HCT116 (cell line): ENCODE measurements at regions not wholly inside any gene's neighbourhood (a gene's known extent, or its start where the extent isn't known, plus 50 kb on each side); places are given as distances from the start of the nearest gene placed in this dataset.

Experiments used
- ATAC-seq: fragments of 200-7000 bp; cut with Tn5 transposase; 2 replicates; pipeline ENCODE4 v1.9.1; 2020; ENCODE audit warnings: mild to moderate bottlenecking, moderate library complexity
- BruUV-seq: library from RNA; stranded (reverse); fragments of 400-500 nt; replicated peaks from 2 replicates; lab custom pipeline; 2021; lab: Mats Ljungman, UMichigan
- CTCF ChIA-PET: fragments of 300-600 bp; sonication (Branson Sonifier 250); formaldehyde crosslinking; loops from one replicate; lab custom pipeline; 2021; ENCODE audit warnings: antibody characterized with exemption; lab: Charles Lee
- POLR2A ChIA-PET: fragments of 300-600, 350-600 bp; sonication (Branson Sonifier 250); formaldehyde crosslinking; loops from one replicate; lab custom pipeline; 2021; ENCODE audit warnings: antibody characterized with exemption; lab: Charles Lee
- RAD21 ChIA-PET, 2 experiments: fragments of 300-600 bp; sonication (Branson Sonifier 250); formaldehyde crosslinking; loops; one replicate each; lab custom pipeline; 2023; ENCODE audit warnings: low total read pairs in 2 of 2; ENCODE audit not compliant: uncharacterized antibody in 2 of 2, unreplicated experiment in 2 of 2, low non-redundant PET in 1 of 2; lab: Charles Lee
- DNase-seq: peaks from one replicate; pipeline ENCODE4 v3.0.0-alpha.2; 2010; ENCODE audit warnings: low read depth, low spot score
- H2AFZ ChIP-seq: fragments of 200-600 bp; shearing (Covaris generic), sonication (generic); 2 replicates; pipeline ENCODE4 v1.6.1; 2017; ENCODE audit warnings: low read depth, mixed run types, mixed read lengths, antibody characterized with exemption, low read length; ENCODE audit not compliant: poor library complexity, severe bottlenecking
- H3K27ac ChIP-seq: 2 replicates; pipeline ENCODE4 v1.5.1; 2012; ENCODE audit warnings: low read depth, low read length
- H3K27me3 ChIP-seq: fragments of 200-600 bp; sonication (generic); 2 replicates; pipeline ENCODE4 v1.6.1; 2016; ENCODE audit warnings: mixed run types, low read length, mixed read lengths; ENCODE audit not compliant: insufficient read depth
- H3K36me3 ChIP-seq, 2 experiments: fragments of 200-500 bp in 1 of 2; fragments of 200-600 bp in 1 of 2; sonication (Bioruptor generic) in 1 of 2; sonication (generic) in 1 of 2; 2 replicates each; pipeline versions ENCODE4 v1.5.1 to v1.6.1; 2014 to 2016; ENCODE audit warnings: low read length in 2 of 2, inconsistent platforms in 1 of 2, mixed read lengths in 1 of 2, mixed run types in 1 of 2; ENCODE audit not compliant: insufficient read depth in 2 of 2, control insufficient read depth in 1 of 2
- H3K4me1 ChIP-seq, 2 experiments: fragments of 200-600 bp in 1 of 2; sonication (generic) in 1 of 2; 2 replicates each; pipeline versions ENCODE4 v1.5.1 to v1.6.1; 2012 to 2017; ENCODE audit warnings: low read length in 2 of 2, inconsistent platforms in 1 of 2, mild to moderate bottlenecking in 1 of 2, mixed read lengths in 1 of 2, mixed run types in 1 of 2, moderate library complexity in 1 of 2; ENCODE audit not compliant: insufficient read depth in 2 of 2, control insufficient read depth in 1 of 2
- H3K4me2 ChIP-seq: fragments of 200-600 bp; sonication (generic); 2 replicates; pipeline ENCODE4 v1.6.1; 2017; ENCODE audit warnings: mixed run types, low read length, mixed read lengths
- H3K4me3 ChIP-seq, 2 experiments: fragments of 200-600 bp in 1 of 2; sonication (generic) in 1 of 2; replicated peaks in 1 of 2; 2 replicates each; pipeline ENCODE4 v1.5.1; 2011 to 2016; ENCODE audit warnings: low read length in 2 of 2, control low read depth in 1 of 2, low read depth in 1 of 2, mild to moderate bottlenecking in 1 of 2, mixed read lengths in 1 of 2, mixed run types in 1 of 2
- H3K79me2 ChIP-seq: fragments of 200-600 bp; sonication (generic); 2 replicates; pipeline ENCODE4 v1.6.1; 2017; ENCODE audit warnings: mild to moderate bottlenecking, mixed run types, low read length, moderate library complexity, mixed read lengths; ENCODE audit not compliant: insufficient read depth
- H3K9ac ChIP-seq: fragments of 200-600 bp; sonication (generic); 2 replicates; pipeline ENCODE4 v1.6.1; 2016; ENCODE audit warnings: low read length, mixed read lengths
- H3K9me2 ChIP-seq: fragments of 200-600 bp; sonication (generic), shearing (Covaris generic); 2 replicates; pipeline ENCODE4 v1.6.1; 2017; ENCODE audit warnings: mixed run types, mild to moderate bottlenecking, moderate library complexity; ENCODE audit not compliant: insufficient read depth
- H3K9me3 ChIP-seq, 2 experiments: fragments of 200-500 bp in 1 of 2; fragments of 200-600 bp in 1 of 2; sonication (Bioruptor generic) in 1 of 2; sonication (generic) in 1 of 2; 2 replicates each; pipeline ENCODE4 v1.6.1; 2014 to 2017; ENCODE audit warnings: low read length in 2 of 2, mixed read lengths in 2 of 2, inconsistent platforms in 1 of 2, low read depth in 1 of 2, mild to moderate bottlenecking in 1 of 2, mixed run types in 1 of 2, moderate library complexity in 1 of 2; ENCODE audit not compliant: control insufficient read depth in 1 of 2, insufficient read depth in 1 of 2
- H4K20me1 ChIP-seq: fragments of 200-600 bp; sonication (generic), shearing (Covaris generic); 2 replicates; pipeline ENCODE4 v1.6.1; 2017; ENCODE audit warnings: mixed run types, mild to moderate bottlenecking, moderate library complexity; ENCODE audit not compliant: insufficient read depth
- CBX3 ChIP-seq: IDR thresholded peaks from 2 replicates; pipeline ENCODE4 v1.6.1; 2012; ENCODE audit warnings: low read depth
- CEBPB ChIP-seq: IDR thresholded peaks from 2 replicates; pipeline ENCODE4 v1.6.1; 2012; ENCODE audit warnings: low read depth
- EGR1 ChIP-seq: IDR thresholded peaks from 2 replicates; pipeline ENCODE4 v1.6.1; 2012; ENCODE audit warnings: low read depth
- ELF1 ChIP-seq: IDR thresholded peaks from 2 replicates; pipeline ENCODE4 v1.6.1; 2012; ENCODE audit warnings: low read depth, borderline replicate concordance
- EZH2phosphoT487 ChIP-seq: fragments of 200-600 bp; IDR thresholded peaks from 2 replicates; pipeline ENCODE4 v1.6.1; 2018; ENCODE audit warnings: antibody characterized with exemption, borderline replicate concordance
- FOSL1 ChIP-seq: IDR thresholded peaks from 2 replicates; pipeline ENCODE4 v1.6.1; 2012; ENCODE audit warnings: low read depth
- JUND ChIP-seq: IDR thresholded peaks from 2 replicates; pipeline ENCODE4 v1.6.1; 2012
- POLR2A ChIP-seq: IDR thresholded peaks from 2 replicates; pipeline ENCODE4 v1.7.0; 2011; ENCODE audit warnings: borderline replicate concordance; ENCODE audit not compliant: insufficient read depth, insufficient read length; ENCODE audit errors: extremely low read depth
- POLR2AphosphoS5 ChIP-seq: IDR thresholded peaks from 2 replicates; pipeline ENCODE4 v1.6.1; 2011; ENCODE audit warnings: mild to moderate bottlenecking, low read depth, low read length, moderate library complexity
- RAD21 ChIP-seq: IDR thresholded peaks from 2 replicates; pipeline ENCODE4 v1.6.1; 2012; ENCODE audit warnings: low read depth, mild to moderate bottlenecking
- YY1 ChIP-seq: IDR thresholded peaks from 2 replicates; pipeline ENCODE4 v1.6.1; 2011; ENCODE audit warnings: low read length, low read depth, moderate library complexity, mild to moderate bottlenecking; ENCODE audit not compliant: insufficient replicate concordance; ENCODE audit errors: extremely low read depth
- intact Hi-C: fragments of 100-400 bp; cut with micrococcal nuclease; formaldehyde crosslinking; loops from 2 replicates; pipeline ENCODE4 v1.10.0; 2022
- TF ChIP-seq, protein P1 (sequence below), 3 experiments: fragments of 200-600 bp in 1 of 3; sonication (generic) in 1 of 3; IDR thresholded peaks in 2 of 3; conservative IDR thresholded peaks in 1 of 3; 2 replicates each; pipeline ENCODE4 v1.5.1; 2012 to 2017; ENCODE audit warnings: low read depth in 2 of 3, low read length in 2 of 3, antibody characterized with exemption in 1 of 3, borderline replicate concordance in 1 of 3, control low read depth in 1 of 3, mild to moderate bottlenecking in 1 of 3, mixed read lengths in 1 of 3, mixed run types in 1 of 3, moderate library complexity in 1 of 3; ENCODE audit not compliant: insufficient read depth in 1 of 3
- TF ChIP-seq, protein P2 (sequence below): IDR thresholded peaks from 2 replicates; pipeline ENCODE4 v1.6.1; 2011; ENCODE audit warnings: mild to moderate bottlenecking, low read length, moderate library complexity; ENCODE audit not compliant: insufficient replicate concordance; ENCODE audit errors: extremely low read depth
- TF ChIP-seq, protein P3 (sequence below): IDR thresholded peaks from 2 replicates; pipeline ENCODE4 v1.6.1; 2012
- TF ChIP-seq, protein P4 (sequence below): IDR thresholded peaks from 2 replicates; pipeline ENCODE4 v1.6.1; 2012; ENCODE audit warnings: low read depth

DNA sequence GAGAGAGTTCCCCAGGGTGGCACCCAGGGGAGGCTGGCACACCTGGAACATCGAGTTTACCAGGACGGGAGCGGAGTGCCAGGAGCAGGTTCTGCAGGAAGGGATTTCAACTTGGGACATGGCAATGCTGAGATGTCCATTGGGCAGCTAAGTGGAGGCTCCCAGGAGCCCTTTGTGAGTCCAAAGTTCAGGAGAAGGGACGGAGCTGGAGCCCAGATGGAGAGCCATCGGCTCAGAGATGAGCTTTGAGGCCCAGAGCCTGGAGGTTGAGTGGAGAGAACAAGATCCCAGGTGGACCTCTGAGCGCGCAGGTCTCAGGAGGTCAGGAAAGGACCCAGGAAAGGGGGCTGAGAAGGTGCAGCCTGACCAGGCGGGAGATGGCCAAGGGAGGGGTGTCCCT, 67.5 kb upstream of the AFDN start:
- ATAC-seq: no peak
- CTCF ChIA-PET: no interaction called here
- H3K9me3 ChIP-seq: no peaks in the 10 kb centered on the region
- H3K4me1 ChIP-seq: no peaks in the 10 kb centered on the region
- no peak overlapping the region for H3K4me3 ChIP-seq
- H3K79me2 ChIP-seq: no peaks in the 10 kb centered on the region
- H4K20me1 ChIP-seq: no peaks in the 10 kb centered on the region
- intact Hi-C loops: no loop called here
- no peaks in the 10 kb centered on the region for H3K9me2 ChIP-seq
- TF ChIP-seq RAD21 (no peak), ELF1 (no peak), EZH2phosphoT487 (no peak), FOSL1 (no peak), EGR1 (no peak), POLR2A (no peak), CEBPB (no peak), YY1 (no peak), JUND (no peak), CBX3 (no peak), POLR2AphosphoS5 (no peak)
- TF ChIP-seq, protein P1, sequence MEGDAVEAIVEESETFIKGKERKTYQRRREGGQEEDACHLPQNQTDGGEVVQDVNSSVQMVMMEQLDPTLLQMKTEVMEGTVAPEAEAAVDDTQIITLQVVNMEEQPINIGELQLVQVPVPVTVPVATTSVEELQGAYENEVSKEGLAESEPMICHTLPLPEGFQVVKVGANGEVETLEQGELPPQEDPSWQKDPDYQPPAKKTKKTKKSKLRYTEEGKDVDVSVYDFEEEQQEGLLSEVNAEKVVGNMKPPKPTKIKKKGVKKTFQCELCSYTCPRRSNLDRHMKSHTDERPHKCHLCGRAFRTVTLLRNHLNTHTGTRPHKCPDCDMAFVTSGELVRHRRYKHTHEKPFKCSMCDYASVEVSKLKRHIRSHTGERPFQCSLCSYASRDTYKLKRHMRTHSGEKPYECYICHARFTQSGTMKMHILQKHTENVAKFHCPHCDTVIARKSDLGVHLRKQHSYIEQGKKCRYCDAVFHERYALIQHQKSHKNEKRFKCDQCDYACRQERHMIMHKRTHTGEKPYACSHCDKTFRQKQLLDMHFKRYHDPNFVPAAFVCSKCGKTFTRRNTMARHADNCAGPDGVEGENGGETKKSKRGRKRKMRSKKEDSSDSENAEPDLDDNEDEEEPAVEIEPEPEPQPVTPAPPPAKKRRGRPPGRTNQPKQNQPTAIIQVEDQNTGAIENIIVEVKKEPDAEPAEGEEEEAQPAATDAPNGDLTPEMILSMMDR (IDR thresholded peaks at IDR 0.05 in 2 of 3, conservative IDR thresholded peaks at IDR 0.05 in 1 of 3; ENCODE audit: borderline replicate concordance in 1 of 3, insufficient read depth in 1 of 3, low read depth in 2 of 3, low read length in 2 of 3): no peak
- TF ChIP-seq, protein P2, sequence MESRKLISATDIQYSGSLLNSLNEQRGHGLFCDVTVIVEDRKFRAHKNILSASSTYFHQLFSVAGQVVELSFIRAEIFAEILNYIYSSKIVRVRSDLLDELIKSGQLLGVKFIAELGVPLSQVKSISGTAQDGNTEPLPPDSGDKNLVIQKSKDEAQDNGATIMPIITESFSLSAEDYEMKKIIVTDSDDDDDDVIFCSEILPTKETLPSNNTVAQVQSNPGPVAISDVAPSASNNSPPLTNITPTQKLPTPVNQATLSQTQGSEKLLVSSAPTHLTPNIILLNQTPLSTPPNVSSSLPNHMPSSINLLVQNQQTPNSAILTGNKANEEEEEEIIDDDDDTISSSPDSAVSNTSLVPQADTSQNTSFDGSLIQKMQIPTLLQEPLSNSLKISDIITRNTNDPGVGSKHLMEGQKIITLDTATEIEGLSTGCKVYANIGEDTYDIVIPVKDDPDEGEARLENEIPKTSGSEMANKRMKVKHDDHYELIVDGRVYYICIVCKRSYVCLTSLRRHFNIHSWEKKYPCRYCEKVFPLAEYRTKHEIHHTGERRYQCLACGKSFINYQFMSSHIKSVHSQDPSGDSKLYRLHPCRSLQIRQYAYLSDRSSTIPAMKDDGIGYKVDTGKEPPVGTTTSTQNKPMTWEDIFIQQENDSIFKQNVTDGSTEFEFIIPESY: no peak
- TF ChIP-seq, protein P3, sequence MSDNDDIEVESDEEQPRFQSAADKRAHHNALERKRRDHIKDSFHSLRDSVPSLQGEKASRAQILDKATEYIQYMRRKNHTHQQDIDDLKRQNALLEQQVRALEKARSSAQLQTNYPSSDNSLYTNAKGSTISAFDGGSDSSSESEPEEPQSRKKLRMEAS: no peak
- TF ChIP-seq, protein P4, sequence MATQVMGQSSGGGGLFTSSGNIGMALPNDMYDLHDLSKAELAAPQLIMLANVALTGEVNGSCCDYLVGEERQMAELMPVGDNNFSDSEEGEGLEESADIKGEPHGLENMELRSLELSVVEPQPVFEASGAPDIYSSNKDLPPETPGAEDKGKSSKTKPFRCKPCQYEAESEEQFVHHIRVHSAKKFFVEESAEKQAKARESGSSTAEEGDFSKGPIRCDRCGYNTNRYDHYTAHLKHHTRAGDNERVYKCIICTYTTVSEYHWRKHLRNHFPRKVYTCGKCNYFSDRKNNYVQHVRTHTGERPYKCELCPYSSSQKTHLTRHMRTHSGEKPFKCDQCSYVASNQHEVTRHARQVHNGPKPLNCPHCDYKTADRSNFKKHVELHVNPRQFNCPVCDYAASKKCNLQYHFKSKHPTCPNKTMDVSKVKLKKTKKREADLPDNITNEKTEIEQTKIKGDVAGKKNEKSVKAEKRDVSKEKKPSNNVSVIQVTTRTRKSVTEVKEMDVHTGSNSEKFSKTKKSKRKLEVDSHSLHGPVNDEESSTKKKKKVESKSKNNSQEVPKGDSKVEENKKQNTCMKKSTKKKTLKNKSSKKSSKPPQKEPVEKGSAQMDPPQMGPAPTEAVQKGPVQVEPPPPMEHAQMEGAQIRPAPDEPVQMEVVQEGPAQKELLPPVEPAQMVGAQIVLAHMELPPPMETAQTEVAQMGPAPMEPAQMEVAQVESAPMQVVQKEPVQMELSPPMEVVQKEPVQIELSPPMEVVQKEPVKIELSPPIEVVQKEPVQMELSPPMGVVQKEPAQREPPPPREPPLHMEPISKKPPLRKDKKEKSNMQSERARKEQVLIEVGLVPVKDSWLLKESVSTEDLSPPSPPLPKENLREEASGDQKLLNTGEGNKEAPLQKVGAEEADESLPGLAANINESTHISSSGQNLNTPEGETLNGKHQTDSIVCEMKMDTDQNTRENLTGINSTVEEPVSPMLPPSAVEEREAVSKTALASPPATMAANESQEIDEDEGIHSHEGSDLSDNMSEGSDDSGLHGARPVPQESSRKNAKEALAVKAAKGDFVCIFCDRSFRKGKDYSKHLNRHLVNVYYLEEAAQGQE: no peak
- TF ChIP-seq, all 23 proteins: peak for 0
- Histone ChIP-seq H2AFZ (no peak overlapping the region), H3K4me2 (no peak overlapping the region), H3K27ac (no peak overlapping the region), H3K27me3 (no peaks in the 10 kb centered on the region), H3K36me3 (no peaks in the 10 kb centered on the region), H3K9ac (no peak overlapping the region)
- DNase-seq: no peak
- ChIA-PET RAD21 (no interaction called here), POLR2A (no interaction called here)
- BruUV-seq: no TSS peak
